Erythroblast (primary cell): ENCODE measurements at regions not wholly inside any gene's neighbourhood (a gene's known extent, or its start where the extent isn't known, plus 50 kb on each side); places are given as distances from the start of the nearest gene placed in this dataset.
A peak's percentile ranks its signal among the peaks of the same experiment; 100 is the strongest.

ENCODE experiments used
- DNase-seq, 2 experiments: peaks; one replicate each; lab custom pipeline; 2025; lab: John Stamatoyannopoulos, UW
- GATA1 ChIP-seq: IDR thresholded peaks from 2 replicates; pipeline ENCODE4 v1.6.1; 2011; ENCODE audit warnings: low read depth, mild to moderate bottlenecking, control low read depth, low read length, moderate library complexity
- POLR2A ChIP-seq: IDR thresholded peaks from 2 replicates; pipeline ENCODE4 v1.6.1; 2011; ENCODE audit warnings: mild to moderate bottlenecking, low read length

- TF ChIP-seq GATA1, result no peak
- no peak for TF ChIP-seq POLR2A
- no peak for DNase-seq
These were observed 987.0 kb downstream of the NSUN3 start for GRCh38 chr3:95049841-95050240.

- no peak for TF ChIP-seq POLR2A
- no peak for TF ChIP-seq GATA1
- DNase-seq, result no peak
These were observed 992.4 kb downstream of the NSUN3 start for GRCh38 chr3:95055288-95055687.

GRCh38 chr3:95082191-95082590 is 1019.3 kb downstream of the NSUN3 start:
- no peak for DNase-seq
- no peak for TF ChIP-seq GATA1

GRCh38 chr3:95084738-95085137 is 1021.9 kb downstream of the NSUN3 start:
- TF ChIP-seq GATA1, result no peak
- TF ChIP-seq POLR2A, result no peak
- DNase-seq, result no peak

GRCh38 chr3:95088464-95088863 is 1025.6 kb downstream of the NSUN3 start:
- no peak for TF ChIP-seq GATA1
- DNase-seq, result no peak

GRCh38 chr3:95097493-95097892 is 1034.6 kb downstream of the NSUN3 start:
- TF ChIP-seq POLR2A, result no peak
- no peak for TF ChIP-seq GATA1
- DNase-seq, result peak in 1 of 2 experiments; percentile 9

- no peak for DNase-seq
- TF ChIP-seq POLR2A (no peak), GATA1 (no peak)
These were observed 1058.1 kb downstream of the NSUN3 start for GRCh38 chr3:95120921-95121320.

GRCh38 chr3:95123104-95123503 is 1060.2 kb downstream of the NSUN3 start:
- DNase-seq, result no peak
- TF ChIP-seq GATA1, result no peak
- no peak for TF ChIP-seq POLR2A

GRCh38 chr3:95134693-95135413 is 1072.0 kb downstream of the NSUN3 start:
- TF ChIP-seq GATA1 (no peak), POLR2A (no peak)
- no peak for DNase-seq

GRCh38 chr3:95148107-95148506 is 1085.2 kb downstream of the NSUN3 start:
- TF ChIP-seq GATA1 (no peak), POLR2A (no peak)
- DNase-seq, result no peak

- DNase-seq, result no peak
- TF ChIP-seq GATA1 (no peak), POLR2A (no peak)
These were observed 1088.7 kb downstream of the NSUN3 start for GRCh38 chr3:95151590-95151989.

GRCh38 chr3:95154766-95155165 is 1091.9 kb downstream of the NSUN3 start:
- no peak for DNase-seq
- TF ChIP-seq POLR2A (no peak), GATA1 (no peak)

- TF ChIP-seq GATA1 (no peak), POLR2A (no peak)
- no peak for DNase-seq
These were observed 1099.9 kb downstream of the NSUN3 start for GRCh38 chr3:95162794-95163193.

- TF ChIP-seq POLR2A (no peak), GATA1 (no peak)
- no peak for DNase-seq
These were observed 1104.9 kb downstream of the NSUN3 start for GRCh38 chr3:95167748-95168147.

- no peak for DNase-seq
- TF ChIP-seq POLR2A (no peak), GATA1 (no peak)
These were observed 1105.7 kb downstream of the NSUN3 start for GRCh38 chr3:95168526-95168925.
